Astrocyte (in vitro differentiated cells and primary cell): ENCODE measurements at regions not wholly inside any gene's neighbourhood (a gene's known extent, or its start where the extent isn't known, plus 50 kb on each side); places are given as distances from the start of the nearest gene placed in this dataset.

ENCODE experiments used
- EZH2 ChIP-seq: IDR thresholded peaks from 2 replicates; pipeline ENCODE4 v1.6.1; 2012; ENCODE audit warnings: mild to moderate bottlenecking, low read length, inconsistent platforms; ENCODE audit not compliant: insufficient read depth
- TF ChIP-seq, protein P1 (sequence below): IDR thresholded peaks from 2 replicates; pipeline ENCODE4 v1.5.1; 2011; ENCODE audit warnings: low read depth, mild to moderate bottlenecking, inconsistent platforms, low read length, moderate library complexity; ENCODE audit not compliant: insufficient read depth

DNA sequence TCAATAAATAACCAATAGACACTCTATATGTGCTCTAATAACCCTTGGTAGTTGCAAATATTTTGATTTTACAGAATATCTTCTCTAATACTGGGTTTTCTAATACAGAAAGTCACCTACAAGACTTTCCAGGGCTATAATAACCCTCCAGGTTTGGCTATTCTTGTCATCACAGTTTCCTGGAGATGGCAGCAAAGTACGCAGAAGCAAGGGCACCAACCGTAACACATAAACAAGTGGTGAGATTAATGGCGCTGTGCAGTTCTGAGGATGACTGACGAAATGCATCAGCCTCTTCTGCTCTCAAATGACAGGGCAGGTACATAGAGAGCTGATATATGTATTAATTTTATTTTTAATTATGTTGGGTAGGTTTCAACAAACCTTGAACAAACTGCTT is 122.4 kb downstream of the C4orf33 start:
- TF ChIP-seq, protein P1, sequence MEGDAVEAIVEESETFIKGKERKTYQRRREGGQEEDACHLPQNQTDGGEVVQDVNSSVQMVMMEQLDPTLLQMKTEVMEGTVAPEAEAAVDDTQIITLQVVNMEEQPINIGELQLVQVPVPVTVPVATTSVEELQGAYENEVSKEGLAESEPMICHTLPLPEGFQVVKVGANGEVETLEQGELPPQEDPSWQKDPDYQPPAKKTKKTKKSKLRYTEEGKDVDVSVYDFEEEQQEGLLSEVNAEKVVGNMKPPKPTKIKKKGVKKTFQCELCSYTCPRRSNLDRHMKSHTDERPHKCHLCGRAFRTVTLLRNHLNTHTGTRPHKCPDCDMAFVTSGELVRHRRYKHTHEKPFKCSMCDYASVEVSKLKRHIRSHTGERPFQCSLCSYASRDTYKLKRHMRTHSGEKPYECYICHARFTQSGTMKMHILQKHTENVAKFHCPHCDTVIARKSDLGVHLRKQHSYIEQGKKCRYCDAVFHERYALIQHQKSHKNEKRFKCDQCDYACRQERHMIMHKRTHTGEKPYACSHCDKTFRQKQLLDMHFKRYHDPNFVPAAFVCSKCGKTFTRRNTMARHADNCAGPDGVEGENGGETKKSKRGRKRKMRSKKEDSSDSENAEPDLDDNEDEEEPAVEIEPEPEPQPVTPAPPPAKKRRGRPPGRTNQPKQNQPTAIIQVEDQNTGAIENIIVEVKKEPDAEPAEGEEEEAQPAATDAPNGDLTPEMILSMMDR = no peak
- no peak for TF ChIP-seq EZH2
